ENCODE measurements at regions not wholly inside any gene's neighbourhood (a gene's known extent, or its start where the extent isn't known, plus 50 kb on each side); places are given as distances from the start of the nearest gene placed in this dataset.

- Histone ChIP-seq H3K4me3 (no peak overlapping the region), H3K36me3 (no peaks in the 10 kb centered on the region), H3K27ac (no peak overlapping the region), H3K9me3 (no peaks in the 10 kb centered on the region), H3K4me1 (no peaks in the 10 kb centered on the region), H3K27me3 (no peaks in the 10 kb centered on the region)
- no peak for ATAC-seq (ENCODE audit: low FRiP score in 2 of 2)
- no peak for DNase-seq
- WGBS, 2 donors, result 76 to 77% methylated on average over 17 of the region's 17 CpGs
- TF ChIP-seq CTCF (IDR thresholded peaks at IDR 0.05), result no peak
- no peak for TF ChIP-seq POLR2A (IDR thresholded peaks at IDR 0.05)
- TF ChIP-seq EP300 (IDR thresholded peaks at IDR 0.05), result no peak
- no peak for TF ChIP-seq POLR2AphosphoS5 (IDR thresholded peaks at IDR 0.05)
Observed at GRCh38 chr4:144509088-144510015, 136.6 kb upstream of the HHIP start.

DNA sequence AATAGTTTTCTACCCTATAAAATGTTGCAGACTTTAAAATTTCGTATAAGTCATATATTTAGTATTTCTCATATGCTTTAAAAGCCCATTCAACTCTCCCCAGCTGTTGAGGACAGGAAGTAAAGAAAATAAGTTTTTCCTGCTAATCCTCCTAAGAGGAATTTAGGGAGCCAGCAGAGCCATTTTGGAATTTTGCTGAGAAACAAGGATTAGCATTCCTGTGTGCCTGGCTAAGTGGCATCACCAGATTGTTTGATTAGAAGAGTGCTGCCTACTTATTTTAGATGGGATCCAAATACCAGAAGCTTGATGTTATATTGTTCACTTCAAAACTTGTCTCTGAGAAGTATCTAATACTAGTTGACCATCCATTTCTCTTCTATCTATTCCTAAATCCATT lies 131.2 kb upstream of the HHIP start:
- Histone ChIP-seq H3K36me3 (no peaks in the 10 kb centered on the region), H3K4me1 (no peaks in the 10 kb centered on the region), H3K27ac (no peak overlapping the region), H3K27me3 (no peaks in the 10 kb centered on the region), H3K4me3 (no peak overlapping the region), H3K9me3 (no peaks in the 10 kb centered on the region)
- DNase-seq (no peak), ATAC-seq (ENCODE audit: low FRiP score in 2 of 2) (no peak)
- TF ChIP-seq POLR2AphosphoS5 (IDR thresholded peaks at IDR 0.05) (no peak), POLR2A (IDR thresholded peaks at IDR 0.05) (no peak), CTCF (IDR thresholded peaks at IDR 0.05) (no peak), EP300 (IDR thresholded peaks at IDR 0.05) (no peak)
- 60 to 61% methylated on average over 1 of the region's 1 CpG for WGBS, 2 donors

GRCh38 chr4:144518181-144518895 lies 127.6 kb upstream of the HHIP start:
- WGBS, 2 donors, result 53 to 56% methylated on average over 8 of the region's 8 CpGs
- Histone ChIP-seq H3K4me3 (no peak overlapping the region), H3K4me1 (no peaks in the 10 kb centered on the region), H3K27me3 (no peaks in the 10 kb centered on the region), H3K27ac (no peak overlapping the region), H3K9me3 (no peaks in the 10 kb centered on the region), H3K36me3 (no peaks in the 10 kb centered on the region)
- TF ChIP-seq CTCF (IDR thresholded peaks at IDR 0.05), result no peak
- no peak for TF ChIP-seq EP300 (IDR thresholded peaks at IDR 0.05)
- TF ChIP-seq POLR2AphosphoS5 (IDR thresholded peaks at IDR 0.05), result no peak
- TF ChIP-seq POLR2A (IDR thresholded peaks at IDR 0.05), result no peak
- DNase-seq (no peak), ATAC-seq (ENCODE audit: low FRiP score in 2 of 2) (no peak)

GRCh38 chr4:144531841-144532240 lies 114.1 kb upstream of the HHIP start:
- no peak for ATAC-seq (ENCODE audit: low FRiP score in 2 of 2)

More at GRCh38 chr4:144531841-144532240, 114.1 kb upstream of the HHIP start:
- WGBS, 2 donors, result 77 to 89% methylated on average over 2 of the region's 2 CpGs
- Histone ChIP-seq H3K9me3 (no peaks in the 10 kb centered on the region), H3K36me3 (no peaks in the 10 kb centered on the region), H3K27me3 (no peaks in the 10 kb centered on the region), H3K4me3 (no peak overlapping the region), H3K27ac (no peak overlapping the region), H3K4me1 (no peaks in the 10 kb centered on the region)
- no peak for DNase-seq
- TF ChIP-seq CTCF (IDR thresholded peaks at IDR 0.05) (no peak), POLR2AphosphoS5 (IDR thresholded peaks at IDR 0.05) (no peak), EP300 (IDR thresholded peaks at IDR 0.05) (no peak)

All from upper lobe of left lung (tissue), 6 donors.